Neural cell (in vitro differentiated cells): ENCODE measurements at regions not wholly inside any gene's neighbourhood (a gene's known extent, or its start where the extent isn't known, plus 50 kb on each side); places are given as distances from the start of the nearest gene placed in this dataset.

ENCODE experiments used
- H2AFZ ChIP-seq: fragments of 200-600, 300-800 bp; sonication (generic), shearing (Covaris generic); 2 replicates; pipeline ENCODE4 v1.6.0; 2014; ENCODE audit warnings: low read depth, mild to moderate bottlenecking, antibody characterized with exemption, low read length, moderate library complexity
- H3F3A ChIP-seq: fragments of 200-600 bp; shearing (Covaris generic); 2 replicates; pipeline ENCODE4 v1.6.1; 2016; ENCODE audit warnings: mild to moderate bottlenecking, moderate library complexity, mixed read lengths, antibody characterized with exemption, low read length; ENCODE audit not compliant: insufficient read depth, poor library complexity, severe bottlenecking
- H3K27ac ChIP-seq: fragments of 200-600, 300-800 bp; sonication (generic), shearing (Covaris generic); 2 replicates; pipeline ENCODE4 v1.5.1; 2014; ENCODE audit warnings: mild to moderate bottlenecking, low read length, moderate library complexity
- H3K27me3 ChIP-seq: fragments of 300-800, 200-600 bp; sonication (generic), shearing (Covaris generic); 2 replicates; pipeline ENCODE4 v1.6.0; 2014; ENCODE audit warnings: mild to moderate bottlenecking, low read depth, low read length, moderate library complexity; ENCODE audit not compliant: insufficient read depth
- H3K36me3 ChIP-seq: fragments of 300-800, 200-600 bp; sonication (generic), shearing (Covaris generic); 2 replicates; pipeline ENCODE4 v1.5.1; 2014; ENCODE audit warnings: mild to moderate bottlenecking, antibody characterized with exemption, low read length, moderate library complexity; ENCODE audit not compliant: insufficient read depth
- H3K4me2 ChIP-seq: fragments of 300-800, 200-600 bp; sonication (generic), shearing (Covaris generic); 2 replicates; pipeline ENCODE4 v1.6.0; 2014; ENCODE audit warnings: mild to moderate bottlenecking, low read length
- H3K4me3 ChIP-seq: fragments of 300-800, 200-600 bp; sonication (generic), shearing (Covaris generic); 2 replicates; pipeline ENCODE4 v1.5.1; 2014; ENCODE audit warnings: mild to moderate bottlenecking, low read length, moderate library complexity
- H3K79me2 ChIP-seq: fragments of 200-600 bp; shearing (Covaris generic); replicated peaks from 2 replicates; pipeline ENCODE4 v1.6.0; 2014; ENCODE audit warnings: mild to moderate bottlenecking, low read length, moderate library complexity; ENCODE audit not compliant: insufficient read depth
- H3K9ac ChIP-seq: fragments of 300-800, 200-600 bp; sonication (generic), shearing (Covaris generic); 2 replicates; pipeline ENCODE4 v1.6.1; 2016; ENCODE audit warnings: mild to moderate bottlenecking, low read length, mixed read lengths
- H3K9me2 ChIP-seq: fragments of 200-600 bp; shearing (Covaris generic); 2 replicates; pipeline ENCODE4 v1.6.1; 2016; ENCODE audit warnings: mild to moderate bottlenecking, low read length, mixed read lengths; ENCODE audit not compliant: insufficient read depth
- H3K9me3 ChIP-seq: fragments of 200-600, 300-800 bp; sonication (generic), shearing (Covaris generic); 2 replicates; pipeline ENCODE4 v1.6.1; 2016; ENCODE audit warnings: mild to moderate bottlenecking, mixed run types, low read length, moderate library complexity, mixed read lengths
- H4K20me1 ChIP-seq: fragments of 200-600 bp; shearing (Covaris generic); 2 replicates; pipeline ENCODE4 v1.6.1; 2016; ENCODE audit warnings: mild to moderate bottlenecking, mixed run types; ENCODE audit not compliant: insufficient read depth
- EP300 ChIP-seq: fragments of 450-650 bp; conservative IDR thresholded peaks from 2 replicates; pipeline ENCODE4 v1.6.1; 2014; ENCODE audit warnings: antibody characterized with exemption, mild to moderate bottlenecking, moderate library complexity; ENCODE audit not compliant: poor library complexity, severe bottlenecking
- EZH2 ChIP-seq: fragments of 200-600, 300-800 bp; shearing (Covaris generic), sonication (generic); IDR thresholded peaks from 2 replicates; pipeline ENCODE4 v1.6.1; 2014; ENCODE audit warnings: antibody characterized with exemption, low read length, borderline replicate concordance, mild to moderate bottlenecking; ENCODE audit not compliant: insufficient read depth, poor library complexity, severe bottlenecking
- MXI1 ChIP-seq: fragments of 450-650 bp; conservative IDR thresholded peaks from 2 replicates; pipeline ENCODE4 v1.6.1; 2014; ENCODE audit warnings: antibody characterized with exemption, mild to moderate bottlenecking; ENCODE audit not compliant: poor library complexity, severe bottlenecking
- POLR2AphosphoS5 ChIP-seq: IDR thresholded peaks from 2 replicates; pipeline ENCODE4 v1.6.1; 2012
- RAD21 ChIP-seq: fragments of 450-650 bp; conservative IDR thresholded peaks from 2 replicates; pipeline ENCODE4 v1.6.1; 2014; ENCODE audit warnings: antibody characterized with exemption, mild to moderate bottlenecking, moderate library complexity
- SMC3 ChIP-seq: fragments of 450-650 bp; conservative IDR thresholded peaks from 2 replicates; pipeline ENCODE4 v1.6.1; 2014; ENCODE audit warnings: antibody characterized with exemption, mild to moderate bottlenecking, moderate library complexity; ENCODE audit not compliant: poor library complexity
- TAF1 ChIP-seq: IDR thresholded peaks from 2 replicates; pipeline ENCODE4 v1.6.1; 2012; ENCODE audit warnings: low read depth
- TF ChIP-seq, protein P1 (sequence below): IDR thresholded peaks from 2 replicates; pipeline ENCODE4 v1.6.1; 2012; ENCODE audit warnings: borderline replicate concordance
- TF ChIP-seq, protein P2 (sequence below): fragments of 450-650 bp; IDR thresholded peaks from 2 replicates; pipeline ENCODE4 v1.5.1; 2014; ENCODE audit warnings: antibody characterized with exemption, mild to moderate bottlenecking, moderate library complexity; ENCODE audit not compliant: poor library complexity, severe bottlenecking

DNA sequence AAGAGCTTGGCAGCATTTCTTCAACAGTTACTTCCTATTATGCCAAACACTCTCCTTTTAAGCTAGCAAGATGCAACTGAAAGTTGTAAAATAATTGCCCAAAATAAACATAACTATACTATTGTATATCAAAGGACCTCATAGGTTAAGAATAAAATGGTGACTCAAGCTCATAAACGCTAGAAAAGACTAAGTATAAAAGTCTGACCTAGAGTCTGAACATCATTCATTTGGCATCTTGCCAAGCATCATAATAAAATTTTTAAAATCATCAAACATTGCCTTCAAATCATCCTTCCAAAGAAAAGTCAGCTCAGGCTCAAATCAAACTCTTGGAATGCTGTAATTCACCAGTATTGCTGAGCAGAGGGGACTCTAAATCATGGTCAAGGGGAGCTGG is 281.2 kb downstream of the QDPR start:
- Histone ChIP-seq H3K9me3 (no peaks in the 10 kb centered on the region), H3K4me2 (no peak overlapping the region), H3K9ac (no peak overlapping the region), H3K27ac (no peak overlapping the region), H4K20me1 (no peaks in the 10 kb centered on the region), H3K9me2 (no peaks in the 10 kb centered on the region), H3K27me3 (no peaks in the 10 kb centered on the region), H3F3A (no peaks in the 10 kb centered on the region), H2AFZ (no peak overlapping the region), H3K4me3 (no peak overlapping the region), H3K79me2 (no peaks in the 10 kb centered on the region), H3K36me3 (no peaks in the 10 kb centered on the region)
- TF ChIP-seq, protein P1, sequence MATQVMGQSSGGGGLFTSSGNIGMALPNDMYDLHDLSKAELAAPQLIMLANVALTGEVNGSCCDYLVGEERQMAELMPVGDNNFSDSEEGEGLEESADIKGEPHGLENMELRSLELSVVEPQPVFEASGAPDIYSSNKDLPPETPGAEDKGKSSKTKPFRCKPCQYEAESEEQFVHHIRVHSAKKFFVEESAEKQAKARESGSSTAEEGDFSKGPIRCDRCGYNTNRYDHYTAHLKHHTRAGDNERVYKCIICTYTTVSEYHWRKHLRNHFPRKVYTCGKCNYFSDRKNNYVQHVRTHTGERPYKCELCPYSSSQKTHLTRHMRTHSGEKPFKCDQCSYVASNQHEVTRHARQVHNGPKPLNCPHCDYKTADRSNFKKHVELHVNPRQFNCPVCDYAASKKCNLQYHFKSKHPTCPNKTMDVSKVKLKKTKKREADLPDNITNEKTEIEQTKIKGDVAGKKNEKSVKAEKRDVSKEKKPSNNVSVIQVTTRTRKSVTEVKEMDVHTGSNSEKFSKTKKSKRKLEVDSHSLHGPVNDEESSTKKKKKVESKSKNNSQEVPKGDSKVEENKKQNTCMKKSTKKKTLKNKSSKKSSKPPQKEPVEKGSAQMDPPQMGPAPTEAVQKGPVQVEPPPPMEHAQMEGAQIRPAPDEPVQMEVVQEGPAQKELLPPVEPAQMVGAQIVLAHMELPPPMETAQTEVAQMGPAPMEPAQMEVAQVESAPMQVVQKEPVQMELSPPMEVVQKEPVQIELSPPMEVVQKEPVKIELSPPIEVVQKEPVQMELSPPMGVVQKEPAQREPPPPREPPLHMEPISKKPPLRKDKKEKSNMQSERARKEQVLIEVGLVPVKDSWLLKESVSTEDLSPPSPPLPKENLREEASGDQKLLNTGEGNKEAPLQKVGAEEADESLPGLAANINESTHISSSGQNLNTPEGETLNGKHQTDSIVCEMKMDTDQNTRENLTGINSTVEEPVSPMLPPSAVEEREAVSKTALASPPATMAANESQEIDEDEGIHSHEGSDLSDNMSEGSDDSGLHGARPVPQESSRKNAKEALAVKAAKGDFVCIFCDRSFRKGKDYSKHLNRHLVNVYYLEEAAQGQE, result no peak
- TF ChIP-seq TAF1, result no peak
- TF ChIP-seq, protein P2, sequence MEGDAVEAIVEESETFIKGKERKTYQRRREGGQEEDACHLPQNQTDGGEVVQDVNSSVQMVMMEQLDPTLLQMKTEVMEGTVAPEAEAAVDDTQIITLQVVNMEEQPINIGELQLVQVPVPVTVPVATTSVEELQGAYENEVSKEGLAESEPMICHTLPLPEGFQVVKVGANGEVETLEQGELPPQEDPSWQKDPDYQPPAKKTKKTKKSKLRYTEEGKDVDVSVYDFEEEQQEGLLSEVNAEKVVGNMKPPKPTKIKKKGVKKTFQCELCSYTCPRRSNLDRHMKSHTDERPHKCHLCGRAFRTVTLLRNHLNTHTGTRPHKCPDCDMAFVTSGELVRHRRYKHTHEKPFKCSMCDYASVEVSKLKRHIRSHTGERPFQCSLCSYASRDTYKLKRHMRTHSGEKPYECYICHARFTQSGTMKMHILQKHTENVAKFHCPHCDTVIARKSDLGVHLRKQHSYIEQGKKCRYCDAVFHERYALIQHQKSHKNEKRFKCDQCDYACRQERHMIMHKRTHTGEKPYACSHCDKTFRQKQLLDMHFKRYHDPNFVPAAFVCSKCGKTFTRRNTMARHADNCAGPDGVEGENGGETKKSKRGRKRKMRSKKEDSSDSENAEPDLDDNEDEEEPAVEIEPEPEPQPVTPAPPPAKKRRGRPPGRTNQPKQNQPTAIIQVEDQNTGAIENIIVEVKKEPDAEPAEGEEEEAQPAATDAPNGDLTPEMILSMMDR, result no peak
- no peak for TF ChIP-seq RAD21
- TF ChIP-seq EZH2, result no peak
- no peak for TF ChIP-seq SMC3
- no peak for TF ChIP-seq EP300
- no peak for TF ChIP-seq MXI1
- TF ChIP-seq POLR2AphosphoS5, result no peak

DNA sequence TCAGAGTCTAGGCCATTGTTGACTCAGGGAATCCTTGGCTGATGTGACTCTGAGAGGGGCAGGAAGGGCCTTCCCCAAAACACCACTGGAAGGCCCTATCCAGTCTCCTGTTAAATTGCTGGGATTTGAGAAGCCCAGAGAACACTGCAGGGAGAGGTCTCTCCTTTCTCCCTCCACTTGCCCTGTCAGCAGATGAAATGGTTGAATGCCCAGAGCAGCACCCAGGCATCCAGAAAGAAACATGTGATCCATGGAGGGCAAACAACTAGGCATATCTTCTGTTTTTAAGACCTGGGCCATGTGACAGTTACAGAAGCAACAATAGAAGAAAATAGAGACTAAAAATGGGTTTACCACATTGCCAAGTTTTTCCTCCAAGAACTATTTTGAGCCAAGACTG is 291.1 kb downstream of the QDPR start:
- no peaks in the 10 kb centered on the region for H4K20me1 ChIP-seq
- H3K4me3 ChIP-seq, result no peak overlapping the region
- no peaks in the 10 kb centered on the region for H3K9me3 ChIP-seq
- H3K9me2 ChIP-seq, result no peaks in the 10 kb centered on the region
- H3K27ac ChIP-seq, result no peak overlapping the region
- TF ChIP-seq, protein P2, result no peak
- TF ChIP-seq EZH2 (no peak), EP300 (no peak), MXI1 (no peak), POLR2AphosphoS5 (no peak), RAD21 (no peak), TAF1 (no peak), SMC3 (no peak)
- TF ChIP-seq, protein P1, result no peak
- H3K4me2 ChIP-seq, result no peak overlapping the region
- H2AFZ ChIP-seq, result no peak overlapping the region
- H3K79me2 ChIP-seq, result no peaks in the 10 kb centered on the region
- no peaks in the 10 kb centered on the region for H3K36me3 ChIP-seq
- no peaks in the 10 kb centered on the region for H3K27me3 ChIP-seq
- no peaks in the 10 kb centered on the region for H3F3A ChIP-seq
- no peak overlapping the region for H3K9ac ChIP-seq
